Ishikawa (cell line): ENCODE measurements at regions not wholly inside any gene's neighbourhood (a gene's known extent, or its start where the extent isn't known, plus 50 kb on each side); places are given as distances from the start of the nearest gene placed in this dataset.

Source experiments
- EP300 ChIP-seq: IDR thresholded peaks from 2 replicates; pipeline ENCODE4 v1.6.1; 2012; ENCODE audit warnings: borderline replicate concordance
- FOXM1 ChIP-seq: IDR thresholded peaks from 2 replicates; pipeline ENCODE4 v1.6.1; 2012; ENCODE audit warnings: low read depth, borderline replicate concordance
- USF1 ChIP-seq: IDR thresholded peaks from 2 replicates; pipeline ENCODE4 v1.6.1; 2012

- no peak for TF ChIP-seq EP300
- no peak for TF ChIP-seq USF1
- TF ChIP-seq FOXM1 = no peak
Observed at GRCh38 chr4:151537687-151538086, 128.7 kb downstream of the FHIP1A start.
